GM23248 (cell line): ENCODE measurements at regions not wholly inside any gene's neighbourhood (a gene's known extent, or its start where the extent isn't known, plus 50 kb on each side); places are given as distances from the start of the nearest gene placed in this dataset.

ENCODE experiments used
- DNase-seq: peaks from one replicate; pipeline ENCODE4 v3.0.0-alpha.2; 2015
- H2AFZ ChIP-seq: fragments of 200-600 bp; sonication (generic); 2 replicates; pipeline ENCODE4 v1.6.1; 2016; ENCODE audit warnings: antibody characterized with exemption
- H3F3A ChIP-seq: fragments of 200-600 bp; sonication (generic); 2 replicates; pipeline ENCODE4 v1.6.1; 2016; ENCODE audit warnings: mild to moderate bottlenecking, antibody characterized with exemption, mixed run types; ENCODE audit not compliant: insufficient read depth
- H3K27ac ChIP-seq: fragments of 200-600 bp; sonication (generic); 2 replicates; pipeline ENCODE4 v1.5.1; 2016; ENCODE audit warnings: mild to moderate bottlenecking
- H3K27me3 ChIP-seq: fragments of 200-600 bp; sonication (generic); replicated peaks from 2 replicates; pipeline ENCODE4 v1.6.1; 2016; ENCODE audit warnings: mild to moderate bottlenecking; ENCODE audit not compliant: insufficient read depth
- H3K36me3 ChIP-seq: fragments of 200-600 bp; sonication (generic); 2 replicates; pipeline ENCODE4 v1.6.1; 2016; ENCODE audit warnings: low read depth, mild to moderate bottlenecking
- H3K4me1 ChIP-seq: fragments of 200-600 bp; sonication (generic); 2 replicates; pipeline ENCODE4 v1.6.1; 2016; ENCODE audit warnings: mild to moderate bottlenecking; ENCODE audit not compliant: insufficient read depth
- H3K4me2 ChIP-seq: fragments of 200-600 bp; sonication (generic); one replicate; pipeline ENCODE4 v1.6.1; 2016; ENCODE audit warnings: mild to moderate bottlenecking; ENCODE audit not compliant: unreplicated experiment
- H3K4me3 ChIP-seq: fragments of 200-600 bp; sonication (generic); 2 replicates; pipeline ENCODE4 v1.5.1; 2016; ENCODE audit warnings: mild to moderate bottlenecking
- H3K79me2 ChIP-seq: fragments of 200-600 bp; sonication (generic); 2 replicates; pipeline ENCODE4 v1.6.1; 2016; ENCODE audit warnings: mild to moderate bottlenecking; ENCODE audit not compliant: insufficient read depth
- H3K9ac ChIP-seq: fragments of 200-600 bp; sonication (generic); 2 replicates; pipeline ENCODE4 v1.6.1; 2016; ENCODE audit warnings: mild to moderate bottlenecking
- H3K9me2 ChIP-seq: fragments of 200-600 bp; sonication (generic); 2 replicates; pipeline ENCODE4 v1.6.1; 2016; ENCODE audit warnings: mixed run types, mild to moderate bottlenecking, moderate library complexity; ENCODE audit not compliant: insufficient read depth
- H3K9me3 ChIP-seq: fragments of 200-600 bp; sonication (generic); one replicate; pipeline ENCODE4 v1.6.1; 2017; ENCODE audit warnings: low read depth
- H4K20me1 ChIP-seq: fragments of 200-600 bp; sonication (generic); 2 replicates; pipeline ENCODE4 v1.6.0; 2016; ENCODE audit not compliant: insufficient read depth
- EZH2 ChIP-seq: fragments of 200-600 bp; sonication (generic); IDR thresholded peaks from 2 replicates; pipeline ENCODE4 v1.6.1; 2018; ENCODE audit warnings: antibody characterized with exemption, mild to moderate bottlenecking; ENCODE audit not compliant: insufficient read depth, poor library complexity, severe bottlenecking
- EZH2phosphoT487 ChIP-seq: fragments of 200-600 bp; sonication (generic); IDR thresholded peaks from 2 replicates; pipeline ENCODE4 v1.6.1; 2018; ENCODE audit warnings: antibody characterized with exemption, moderate library complexity, mild to moderate bottlenecking, low read depth; ENCODE audit not compliant: insufficient read depth
- WGBS, 2 experiments: methylation state at CpG; one replicate each; pipeline ENCODE4 v1.1.6; 2015 to 2017; ENCODE audit warnings: low lambda C conversion rate in 2 of 2, low coverage in 1 of 2; ENCODE audit errors: missing lambda C conversion rate in 2 of 2; 5-methylcytosine and 5-hydroxymethylcytosine counted together
- in situ Hi-C: fragments of 300-500 bp; cut with MboI; formaldehyde crosslinking; loops from 2 replicates; pipeline ENCODE4 v1.15.0; 2020

DNA sequence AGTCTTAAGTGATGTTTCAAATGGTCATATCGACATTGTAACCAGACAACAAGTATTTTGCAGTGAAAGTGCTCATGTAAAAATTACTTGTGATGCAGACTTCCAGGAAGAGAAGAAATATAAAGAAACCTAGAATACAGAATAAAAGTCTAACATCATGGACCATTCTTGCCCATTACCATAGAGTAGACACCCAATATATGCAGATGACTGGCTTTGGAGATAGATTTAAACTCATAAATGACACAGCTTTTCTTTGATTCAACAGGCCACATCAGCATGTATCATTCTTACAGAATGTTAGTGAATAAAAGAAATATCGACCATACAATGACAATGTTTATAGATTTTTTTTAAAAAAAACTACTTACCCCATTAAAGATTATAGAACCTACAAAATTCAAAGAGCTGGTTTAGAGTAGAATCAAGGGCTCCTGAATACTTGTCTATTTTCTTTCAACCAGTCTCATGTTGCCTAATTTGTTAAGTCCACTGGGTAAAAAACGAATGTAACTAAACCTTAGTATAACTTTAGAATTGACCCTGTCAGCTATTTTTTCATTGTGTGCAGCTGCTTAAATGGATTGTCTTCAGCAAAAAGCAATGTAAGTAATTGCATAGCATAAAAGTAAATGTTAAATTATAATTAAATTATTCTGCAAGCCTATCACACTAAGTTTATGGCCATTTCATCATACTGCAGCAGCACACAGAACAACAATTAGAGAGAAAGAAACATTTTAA lies 268.7 kb upstream of the AGTR1 start:
- WGBS, 2 experiments = 80 to 84% methylated on average over 3 of the region's 3 CpGs
- H3K36me3 ChIP-seq = no peaks in the 10 kb centered on the region
- H3K4me3 ChIP-seq = no peak overlapping the region
- H2AFZ ChIP-seq = no peak overlapping the region
- H3K9me2 ChIP-seq = no peaks in the 10 kb centered on the region
- no peaks in the 10 kb centered on the region for H3K79me2 ChIP-seq
- H3F3A ChIP-seq = no peaks in the 10 kb centered on the region
- DNase-seq = no peak
- H3K4me2 ChIP-seq = no peak overlapping the region
- H3K4me1 ChIP-seq = no peaks in the 10 kb centered on the region
- TF ChIP-seq EZH2phosphoT487 (no peak), EZH2 (no peak)
- H3K9me3 ChIP-seq = no peaks in the 10 kb centered on the region
- H4K20me1 ChIP-seq = no peaks in the 10 kb centered on the region
- no peak overlapping the region for H3K27ac ChIP-seq
- H3K27me3 ChIP-seq = no peaks in the 10 kb centered on the region
- in situ Hi-C loops = no loop called here
- H3K9ac ChIP-seq = no peak overlapping the region

GRCh38 chr3:148433665-148434064 lies 264.0 kb upstream of the AGTR1 start:
- no peak for DNase-seq
- Histone ChIP-seq H3K36me3 (no peaks in the 10 kb centered on the region), H3F3A (no peaks in the 10 kb centered on the region), H3K4me1 (no peaks in the 10 kb centered on the region), H3K9me3 (no peaks in the 10 kb centered on the region), H3K9me2 (no peaks in the 10 kb centered on the region), H3K27ac (no peak overlapping the region), H2AFZ (no peak overlapping the region), H3K4me2 (no peak overlapping the region), H3K27me3 (no peaks in the 10 kb centered on the region), H3K9ac (no peak overlapping the region), H4K20me1 (no peaks in the 10 kb centered on the region), H3K4me3 (no peak overlapping the region), H3K79me2 (no peaks in the 10 kb centered on the region)
- TF ChIP-seq EZH2phosphoT487 = no peak
- in situ Hi-C loops = no loop called here
- WGBS, 2 experiments = 51 to 52% methylated on average over 2 of the region's 2 CpGs

- TF ChIP-seq EZH2 (no peak), EZH2phosphoT487 (no peak)
- no peaks in the 10 kb centered on the region for H3K4me1 ChIP-seq
- no peak overlapping the region for H2AFZ ChIP-seq
- no peaks in the 10 kb centered on the region for H3K27me3 ChIP-seq
- H3K9me2 ChIP-seq = no peaks in the 10 kb centered on the region
- H3F3A ChIP-seq = no peaks in the 10 kb centered on the region
- H3K79me2 ChIP-seq = no peaks in the 10 kb centered on the region
- no peaks in the 10 kb centered on the region for H4K20me1 ChIP-seq
- H3K9ac ChIP-seq = no peak overlapping the region
- H3K36me3 ChIP-seq = no peaks in the 10 kb centered on the region
- in situ Hi-C loops = no loop called here
- H3K4me3 ChIP-seq = no peak overlapping the region
- H3K4me2 ChIP-seq = no peak overlapping the region
- no peaks in the 10 kb centered on the region for H3K9me3 ChIP-seq
- H3K27ac ChIP-seq = no peak overlapping the region
- no peak for DNase-seq
Measured at GRCh38 chr3:148435534-148435933, 262.2 kb upstream of the AGTR1 start.

- Histone ChIP-seq H3K36me3 (no peaks in the 10 kb centered on the region), H3K4me1 (no peaks in the 10 kb centered on the region), H3K4me3 (no peak overlapping the region), H3K9me3 (no peaks in the 10 kb centered on the region), H3F3A (no peaks in the 10 kb centered on the region), H3K27me3 (no peaks in the 10 kb centered on the region), H3K79me2 (no peaks in the 10 kb centered on the region), H3K9me2 (no peaks in the 10 kb centered on the region), H4K20me1 (no peaks in the 10 kb centered on the region), H3K9ac (no peak overlapping the region), H3K4me2 (no peak overlapping the region), H3K27ac (no peak overlapping the region), H2AFZ (no peak overlapping the region)
- no peak for DNase-seq
- WGBS, 2 experiments = 49 to 54% methylated on average over 3 of the region's 3 CpGs
- in situ Hi-C loops = no loop called here
- TF ChIP-seq EZH2phosphoT487 = no peak
- TF ChIP-seq EZH2 = no peak
Measured at GRCh38 chr3:148439254-148439822, 258.4 kb upstream of the AGTR1 start.
